ENCODE measurements at regions not wholly inside any gene's neighbourhood (a gene's known extent, or its start where the extent isn't known, plus 50 kb on each side); places are given as distances from the start of the nearest gene placed in this dataset.

DNA sequence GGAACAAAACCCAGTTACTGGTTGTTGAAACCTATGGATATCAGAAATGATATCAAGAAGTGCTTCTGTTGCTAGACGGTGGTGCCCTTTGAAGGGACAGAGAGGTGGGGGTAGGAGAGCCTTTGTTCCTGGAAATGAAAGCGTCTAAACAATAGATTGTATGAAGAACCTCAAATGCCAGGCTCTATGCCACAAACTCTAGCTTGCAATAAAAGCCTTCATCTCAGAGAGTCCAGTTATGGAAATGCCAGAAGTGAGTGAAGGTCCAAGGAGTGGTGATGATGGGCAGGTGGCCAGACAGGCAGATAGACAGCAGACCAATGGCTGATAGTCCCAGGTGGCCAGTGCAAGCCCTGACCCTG, 414.1 kb upstream of the PROX1 start:
- TF ChIP-seq, protein P1, sequence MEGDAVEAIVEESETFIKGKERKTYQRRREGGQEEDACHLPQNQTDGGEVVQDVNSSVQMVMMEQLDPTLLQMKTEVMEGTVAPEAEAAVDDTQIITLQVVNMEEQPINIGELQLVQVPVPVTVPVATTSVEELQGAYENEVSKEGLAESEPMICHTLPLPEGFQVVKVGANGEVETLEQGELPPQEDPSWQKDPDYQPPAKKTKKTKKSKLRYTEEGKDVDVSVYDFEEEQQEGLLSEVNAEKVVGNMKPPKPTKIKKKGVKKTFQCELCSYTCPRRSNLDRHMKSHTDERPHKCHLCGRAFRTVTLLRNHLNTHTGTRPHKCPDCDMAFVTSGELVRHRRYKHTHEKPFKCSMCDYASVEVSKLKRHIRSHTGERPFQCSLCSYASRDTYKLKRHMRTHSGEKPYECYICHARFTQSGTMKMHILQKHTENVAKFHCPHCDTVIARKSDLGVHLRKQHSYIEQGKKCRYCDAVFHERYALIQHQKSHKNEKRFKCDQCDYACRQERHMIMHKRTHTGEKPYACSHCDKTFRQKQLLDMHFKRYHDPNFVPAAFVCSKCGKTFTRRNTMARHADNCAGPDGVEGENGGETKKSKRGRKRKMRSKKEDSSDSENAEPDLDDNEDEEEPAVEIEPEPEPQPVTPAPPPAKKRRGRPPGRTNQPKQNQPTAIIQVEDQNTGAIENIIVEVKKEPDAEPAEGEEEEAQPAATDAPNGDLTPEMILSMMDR (conservative IDR thresholded peaks at IDR 0.05; ENCODE audit: low read depth, low read length): no peak
- TF ChIP-seq EZH2 (IDR thresholded peaks at IDR 0.05; ENCODE audit: low read length, unreplicated experiment) (no peak), EZH2phosphoT487 (IDR thresholded peaks at IDR 0.05; ENCODE audit: borderline replicate concordance, low read length) (no peak)

All from PC-3 (cell line).